ENCODE measurements at regions not wholly inside any gene's neighbourhood (a gene's known extent, or its start where the extent isn't known, plus 50 kb on each side); places are given as distances from the start of the nearest gene placed in this dataset.

GRCh38 chr17:13989138-13989537 is 80.2 kb upstream of the COX10 start:
- DNase-seq (ENCODE audit: low read depth in 2 of 2) = no peak

GRCh38 chr17:13993106-13993505 is 76.2 kb upstream of the COX10 start:
- no peak for DNase-seq (ENCODE audit: low read depth in 2 of 2)

GRCh38 chr17:13994050-13994449 is 75.3 kb upstream of the COX10 start:
- DNase-seq (ENCODE audit: low read depth in 2 of 2) = no peak

GRCh38 chr17:13995856-13996271 is 73.4 kb upstream of the COX10 start:
- peak; percentile 35 to 44 for DNase-seq (ENCODE audit: low read depth in 2 of 2)

GRCh38 chr17:13996276-13996675 is 73.0 kb upstream of the COX10 start:
- no peak for DNase-seq (ENCODE audit: low read depth in 2 of 2)

GRCh38 chr17:13996748-13997147 is 72.6 kb upstream of the COX10 start:
- DNase-seq (ENCODE audit: low read depth in 2 of 2) = no peak

- DNase-seq (ENCODE audit: low read depth in 2 of 2) = no peak
Observed at GRCh38 chr17:14004927-14005620, 64.2 kb upstream of the COX10 start.

- DNase-seq (ENCODE audit: low read depth in 2 of 2) = no peak
Observed at GRCh38 chr17:14006249-14006942, 62.9 kb upstream of the COX10 start.

- DNase-seq (ENCODE audit: low read depth in 2 of 2) = no peak
Observed at GRCh38 chr17:14007951-14008350, 61.4 kb upstream of the COX10 start.

GRCh38 chr17:14011036-14011692 is 58.1 kb upstream of the COX10 start:
- no peak for DNase-seq (ENCODE audit: low read depth in 2 of 2)

- no peak for DNase-seq (ENCODE audit: low read depth in 2 of 2)
Observed at GRCh38 chr17:14011740-14012405, 57.4 kb upstream of the COX10 start.

- DNase-seq (ENCODE audit: low read depth in 2 of 2) = no peak
Observed at GRCh38 chr17:14014657-14015056, 54.6 kb upstream of the COX10 start.

GRCh38 chr17:14015271-14015670 is 54.0 kb upstream of the COX10 start:
- DNase-seq (ENCODE audit: low read depth in 2 of 2) = no peak

- no peak for DNase-seq (ENCODE audit: low read depth in 2 of 2)
Observed at GRCh38 chr17:14016858-14017257, 52.4 kb upstream of the COX10 start.

- DNase-seq (ENCODE audit: low read depth in 2 of 2) = no peak
Observed at GRCh38 chr17:14019186-14019956, 49.9 kb upstream of the COX10 start.
